ENCODE measurements at regions not wholly inside any gene's neighbourhood (a gene's known extent, or its start where the extent isn't known, plus 50 kb on each side); places are given as distances from the start of the nearest gene placed in this dataset.

GRCh38 chr6:164751395-164751794, 558.0 kb downstream of the C6orf118 start:
- no peak for TF ChIP-seq CTCF (IDR thresholded peaks at IDR 0.05)
- TF ChIP-seq POLR2A (IDR thresholded peaks at IDR 0.05; ENCODE audit: low read depth): no peak

All from esophagus muscularis mucosa (tissue), 3 donors.